ENCODE measurements at regions not wholly inside any gene's neighbourhood (a gene's known extent, or its start where the extent isn't known, plus 50 kb on each side); places are given as distances from the start of the nearest gene placed in this dataset.

DNA sequence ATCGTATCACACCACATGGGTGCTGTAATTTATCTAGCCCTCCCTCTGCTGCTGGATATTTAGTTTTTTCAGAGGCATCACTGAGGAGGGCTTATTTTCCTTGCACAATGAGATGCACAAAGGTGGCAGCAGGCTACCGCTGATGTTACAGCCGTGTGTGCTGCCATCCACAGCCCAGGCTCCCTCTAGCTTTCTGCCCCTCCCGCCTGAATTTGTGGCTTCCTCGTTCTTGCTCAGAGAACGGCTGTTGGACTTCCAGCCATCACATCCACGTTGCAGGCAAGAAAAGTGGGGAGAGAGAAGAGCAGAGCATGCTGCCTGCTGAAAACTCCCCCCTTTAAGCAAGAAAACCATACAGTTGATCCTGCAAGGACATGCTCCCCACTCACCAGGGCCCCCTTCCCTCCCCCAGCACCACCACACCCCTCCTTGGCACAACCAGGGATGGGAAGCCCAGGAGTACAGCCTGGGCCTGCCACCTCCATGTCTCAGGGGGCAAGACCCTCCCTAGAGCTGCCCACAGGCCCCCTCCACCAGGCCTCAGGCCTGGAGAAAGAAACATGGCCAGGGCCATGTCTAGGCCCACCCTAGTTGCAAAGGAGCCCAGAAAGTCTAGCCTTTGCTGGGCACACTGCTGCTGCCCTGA lies 102.6 kb downstream of the MRPL14 start:
- TF ChIP-seq PPARA (CRISPR knock-in tag; IDR thresholded peaks at IDR 0.05; ENCODE audit: borderline replicate concordance) = no peak
- TF ChIP-seq SNAI2 (CRISPR knock-in tag; IDR thresholded peaks at IDR 0.05) = no peak
- TF ChIP-seq, protein P1, sequence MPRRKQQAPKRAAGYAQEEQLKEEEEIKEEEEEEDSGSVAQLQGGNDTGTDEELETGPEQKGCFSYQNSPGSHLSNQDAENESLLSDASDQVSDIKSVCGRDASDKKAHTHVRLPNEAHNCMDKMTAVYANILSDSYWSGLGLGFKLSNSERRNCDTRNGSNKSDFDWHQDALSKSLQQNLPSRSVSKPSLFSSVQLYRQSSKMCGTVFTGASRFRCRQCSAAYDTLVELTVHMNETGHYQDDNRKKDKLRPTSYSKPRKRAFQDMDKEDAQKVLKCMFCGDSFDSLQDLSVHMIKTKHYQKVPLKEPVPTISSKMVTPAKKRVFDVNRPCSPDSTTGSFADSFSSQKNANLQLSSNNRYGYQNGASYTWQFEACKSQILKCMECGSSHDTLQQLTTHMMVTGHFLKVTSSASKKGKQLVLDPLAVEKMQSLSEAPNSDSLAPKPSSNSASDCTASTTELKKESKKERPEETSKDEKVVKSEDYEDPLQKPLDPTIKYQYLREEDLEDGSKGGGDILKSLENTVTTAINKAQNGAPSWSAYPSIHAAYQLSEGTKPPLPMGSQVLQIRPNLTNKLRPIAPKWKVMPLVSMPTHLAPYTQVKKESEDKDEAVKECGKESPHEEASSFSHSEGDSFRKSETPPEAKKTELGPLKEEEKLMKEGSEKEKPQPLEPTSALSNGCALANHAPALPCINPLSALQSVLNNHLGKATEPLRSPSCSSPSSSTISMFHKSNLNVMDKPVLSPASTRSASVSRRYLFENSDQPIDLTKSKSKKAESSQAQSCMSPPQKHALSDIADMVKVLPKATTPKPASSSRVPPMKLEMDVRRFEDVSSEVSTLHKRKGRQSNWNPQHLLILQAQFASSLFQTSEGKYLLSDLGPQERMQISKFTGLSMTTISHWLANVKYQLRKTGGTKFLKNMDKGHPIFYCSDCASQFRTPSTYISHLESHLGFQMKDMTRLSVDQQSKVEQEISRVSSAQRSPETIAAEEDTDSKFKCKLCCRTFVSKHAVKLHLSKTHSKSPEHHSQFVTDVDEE (CRISPR knock-in tag; IDR thresholded peaks at IDR 0.05) = no peak
- TF ChIP-seq CSDC2 (CRISPR knock-in tag; IDR thresholded peaks at IDR 0.05) = no peak
- no peak for TF ChIP-seq ZNF8 (CRISPR knock-in tag; IDR thresholded peaks at IDR 0.05)
- TF ChIP-seq ZC3H10 (CRISPR knock-in tag; IDR thresholded peaks at IDR 0.05) = no peak
- TF ChIP-seq ZFP3 (CRISPR knock-in tag; IDR thresholded peaks at IDR 0.05) = no peak
- TF ChIP-seq ARNTL (CRISPR knock-in tag; IDR thresholded peaks at IDR 0.05; ENCODE audit: borderline replicate concordance, low read depth) = no peak
- TF ChIP-seq, protein P2, sequence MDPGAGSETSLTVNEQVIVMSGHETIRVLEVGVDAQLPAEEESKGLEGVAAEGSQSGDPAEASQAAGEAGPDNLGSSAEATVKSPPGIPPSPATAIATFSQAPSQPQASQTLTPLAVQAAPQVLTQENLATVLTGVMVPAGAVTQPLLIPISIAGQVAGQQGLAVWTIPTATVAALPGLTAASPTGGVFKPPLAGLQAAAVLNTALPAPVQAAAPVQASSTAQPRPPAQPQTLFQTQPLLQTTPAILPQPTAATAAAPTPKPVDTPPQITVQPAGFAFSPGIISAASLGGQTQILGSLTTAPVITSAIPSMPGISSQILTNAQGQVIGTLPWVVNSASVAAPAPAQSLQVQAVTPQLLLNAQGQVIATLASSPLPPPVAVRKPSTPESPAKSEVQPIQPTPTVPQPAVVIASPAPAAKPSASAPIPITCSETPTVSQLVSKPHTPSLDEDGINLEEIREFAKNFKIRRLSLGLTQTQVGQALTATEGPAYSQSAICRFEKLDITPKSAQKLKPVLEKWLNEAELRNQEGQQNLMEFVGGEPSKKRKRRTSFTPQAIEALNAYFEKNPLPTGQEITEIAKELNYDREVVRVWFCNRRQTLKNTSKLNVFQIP (CRISPR knock-in tag; IDR thresholded peaks at IDR 0.05; ENCODE audit: borderline replicate concordance, low read depth) = no peak
- no peak for TF ChIP-seq BACH2 (CRISPR knock-in tag; IDR thresholded peaks at IDR 0.05; ENCODE audit: borderline replicate concordance)
- no peak for TF ChIP-seq ZNF70 (CRISPR knock-in tag; IDR thresholded peaks at IDR 0.05)
- no peak for ATAC-seq

DNA sequence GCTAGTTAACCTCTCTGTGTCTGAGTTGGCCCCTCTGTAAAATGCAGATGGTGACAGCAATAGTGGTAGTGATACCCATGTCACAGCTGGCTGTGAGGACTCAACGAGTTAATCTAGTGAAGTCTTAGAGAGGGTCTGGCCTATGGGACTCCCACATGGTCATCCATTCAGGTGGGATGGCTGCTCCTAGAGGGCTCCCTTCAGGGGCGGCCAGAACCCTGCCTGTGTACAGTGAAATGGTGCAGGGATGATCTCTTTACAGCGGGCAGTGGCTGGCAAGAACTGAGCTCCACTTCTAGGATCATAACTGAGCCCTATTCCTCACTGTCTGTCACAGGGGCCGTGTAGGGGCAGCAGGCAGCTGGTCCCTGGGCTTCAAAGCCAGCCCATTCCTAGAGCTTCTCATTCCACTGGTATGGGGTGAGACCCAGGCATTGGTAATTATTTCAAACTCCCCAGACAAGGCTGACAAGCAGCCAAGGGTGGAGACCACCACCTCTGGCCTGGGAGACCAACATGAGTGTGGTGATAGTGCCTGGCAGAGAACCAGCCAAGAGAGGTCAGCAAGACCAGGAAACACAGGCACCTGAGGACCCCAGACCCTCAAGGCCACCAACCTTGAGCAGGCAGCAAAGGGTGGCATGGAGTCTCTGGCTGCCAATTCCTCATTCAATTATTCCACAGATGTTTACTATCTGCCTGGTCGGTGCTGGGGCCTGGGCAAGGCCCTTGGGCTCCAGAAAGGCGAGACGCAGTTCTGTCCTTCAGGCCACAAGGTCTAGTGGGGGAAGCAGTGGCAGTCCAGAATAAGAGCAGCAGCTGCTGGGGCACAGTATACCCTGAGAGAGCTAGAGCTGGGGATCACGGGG lies 103.4 kb downstream of the MRPL14 start:
- no peak for TF ChIP-seq SNAI2 (CRISPR knock-in tag; IDR thresholded peaks at IDR 0.05)
- no peak for TF ChIP-seq ZNF70 (CRISPR knock-in tag; IDR thresholded peaks at IDR 0.05)
- no peak for TF ChIP-seq ZNF8 (CRISPR knock-in tag; IDR thresholded peaks at IDR 0.05)
- TF ChIP-seq, protein P3, sequence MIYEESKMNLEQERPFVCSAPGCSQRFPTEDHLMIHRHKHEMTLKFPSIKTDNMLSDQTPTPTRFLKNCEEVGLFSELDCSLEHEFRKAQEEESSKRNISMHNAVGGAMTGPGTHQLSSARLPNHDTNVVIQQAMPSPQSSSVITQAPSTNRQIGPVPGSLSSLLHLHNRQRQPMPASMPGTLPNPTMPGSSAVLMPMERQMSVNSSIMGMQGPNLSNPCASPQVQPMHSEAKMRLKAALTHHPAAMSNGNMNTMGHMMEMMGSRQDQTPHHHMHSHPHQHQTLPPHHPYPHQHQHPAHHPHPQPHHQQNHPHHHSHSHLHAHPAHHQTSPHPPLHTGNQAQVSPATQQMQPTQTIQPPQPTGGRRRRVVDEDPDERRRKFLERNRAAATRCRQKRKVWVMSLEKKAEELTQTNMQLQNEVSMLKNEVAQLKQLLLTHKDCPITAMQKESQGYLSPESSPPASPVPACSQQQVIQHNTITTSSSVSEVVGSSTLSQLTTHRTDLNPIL (CRISPR knock-in tag; IDR thresholded peaks at IDR 0.05; ENCODE audit: low read depth) = no peak
- TF ChIP-seq ESRRG (CRISPR knock-in tag; IDR thresholded peaks at IDR 0.05) = no peak
- TF ChIP-seq CSDC2 (CRISPR knock-in tag; IDR thresholded peaks at IDR 0.05) = no peak
- no peak for TF ChIP-seq RARB (CRISPR knock-in tag; IDR thresholded peaks at IDR 0.05)
- TF ChIP-seq ZC3H10 (CRISPR knock-in tag; IDR thresholded peaks at IDR 0.05) = no peak
- no peak for TF ChIP-seq TCF4 (CRISPR knock-in tag; IDR thresholded peaks at IDR 0.05; ENCODE audit: borderline replicate concordance)
- TF ChIP-seq, protein P1 (CRISPR knock-in tag; IDR thresholded peaks at IDR 0.05) = no peak
- no peak for ATAC-seq

DNA sequence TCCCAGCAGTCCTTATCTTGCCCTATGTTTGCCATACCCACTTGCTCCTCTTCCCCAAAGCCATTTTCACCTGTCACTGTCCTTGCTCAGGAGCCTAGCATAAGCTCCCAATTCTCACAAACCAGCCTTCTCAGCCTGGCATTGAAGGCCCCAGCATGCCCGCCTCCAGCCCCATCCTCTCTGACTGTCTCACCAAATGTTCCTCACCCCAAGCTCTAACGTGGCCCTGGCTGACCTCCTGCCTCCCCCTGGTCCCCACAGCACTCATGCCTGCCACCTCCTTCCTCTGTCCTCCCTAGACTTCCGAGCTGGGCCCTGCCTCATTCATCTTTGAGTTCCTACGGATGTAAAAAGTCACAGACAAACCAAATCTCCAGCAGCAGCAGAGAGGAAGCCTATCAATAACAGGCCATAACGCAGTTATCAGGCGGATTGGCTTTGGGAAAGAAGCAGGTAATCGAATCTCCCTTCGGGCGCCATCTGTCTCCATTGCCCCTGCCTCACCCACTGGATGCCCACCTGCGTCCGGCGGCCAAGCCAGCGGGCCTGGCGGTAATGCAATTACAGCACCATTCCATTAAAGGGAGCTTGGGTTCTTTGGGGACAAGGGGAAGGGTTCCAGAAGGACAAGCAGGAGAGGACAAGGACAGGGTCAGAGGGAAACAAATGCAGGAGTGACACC lies 104.4 kb downstream of the MRPL14 start:
- ATAC-seq = no peak

More for the DNA sequence above, 104.4 kb downstream of the MRPL14 start:
- TF ChIP-seq ZNF70 (CRISPR knock-in tag; IDR thresholded peaks at IDR 0.05) (no peak), ZFP30 (CRISPR knock-in tag; IDR thresholded peaks at IDR 0.05) (no peak), ZNF565 (CRISPR knock-in tag; conservative IDR thresholded peaks at IDR 0.05; ENCODE audit: low read depth) (no peak), OSR1 (CRISPR knock-in tag; IDR thresholded peaks at IDR 0.05) (no peak), RARB (CRISPR knock-in tag; IDR thresholded peaks at IDR 0.05) (no peak)
- TF ChIP-seq, protein P3 (CRISPR knock-in tag; IDR thresholded peaks at IDR 0.05; ENCODE audit: low read depth) = no peak
